Liver (tissue), 8 donors: ENCODE measurements at regions not wholly inside any gene's neighbourhood (a gene's known extent, or its start where the extent isn't known, plus 50 kb on each side); places are given as distances from the start of the nearest gene placed in this dataset.

Source experiments
- DNase-seq: peaks from one replicate; pipeline ENCODE4 v3.0.0-alpha.2; 2017; ENCODE audit warnings: low spot score
- H3K27ac ChIP-seq, 2 donors: one replicate each; pipeline ENCODE4 v1.7.0; 2013; ENCODE audit warnings: inconsistent platforms in 2 of 2, low read length in 2 of 2, control low read depth in 1 of 2, low read depth in 1 of 2, mild to moderate bottlenecking in 1 of 2
- H3K27me3 ChIP-seq, 4 donors: one replicate each; pipeline versions ENCODE4 v1.6.1 to v1.7.0; 2013; ENCODE audit warnings: low read length in 3 of 4, inconsistent platforms in 1 of 4, mild to moderate bottlenecking in 1 of 4, moderate library complexity in 1 of 4; ENCODE audit not compliant: control insufficient read depth in 4 of 4, insufficient read depth in 4 of 4
- H3K36me3 ChIP-seq, 4 donors: one replicate each; pipeline versions ENCODE4 v1.6.1 to v1.7.0; 2013; ENCODE audit warnings: low read length in 3 of 4, mild to moderate bottlenecking in 3 of 4, low read depth in 1 of 4, moderate library complexity in 1 of 4; ENCODE audit not compliant: control insufficient read depth in 4 of 4, insufficient read depth in 3 of 4
- H3K4me1 ChIP-seq, 4 donors: one replicate each; pipeline versions ENCODE4 v1.6.1 to v1.7.0; 2013; ENCODE audit warnings: low read length in 3 of 4, mild to moderate bottlenecking in 3 of 4, moderate library complexity in 1 of 4; ENCODE audit not compliant: control insufficient read depth in 4 of 4, insufficient read depth in 4 of 4
- H3K4me3 ChIP-seq, 3 donors: one replicate each; pipeline versions ENCODE4 v1.6.1 to v1.7.0; 2013; ENCODE audit warnings: low read length in 3 of 3, control low read depth in 1 of 3, low read depth in 1 of 3, mild to moderate bottlenecking in 1 of 3
- H3K9ac ChIP-seq, 2 donors: one replicate each; pipeline ENCODE4 v1.7.0; 2013; ENCODE audit warnings: low read length in 2 of 2, mild to moderate bottlenecking in 2 of 2, moderate library complexity in 2 of 2, control low read depth in 1 of 2, low read depth in 1 of 2
- H3K9me3 ChIP-seq, 4 donors: one replicate each; pipeline versions ENCODE4 v1.6.1 to v1.7.0; 2013; ENCODE audit warnings: low read length in 3 of 4; ENCODE audit not compliant: control insufficient read depth in 4 of 4
- ATF3 ChIP-seq: IDR thresholded peaks from 2 replicates; pipeline ENCODE4 v1.6.1; 2016; ENCODE audit warnings: antibody characterized with exemption
- CTCF ChIP-seq: fragments of 150-350 bp; IDR thresholded peaks from 2 replicates; pipeline ENCODE4 v1.5.1; 2017; ENCODE audit warnings: improper control_type of control experiment, low read depth, low read length; ENCODE audit not compliant: missing input control
- EGR1 ChIP-seq, 2 donors: IDR thresholded peaks; 2 replicates each; pipeline ENCODE4 v1.6.1; 2016 to 2018; ENCODE audit warnings: antibody characterized with exemption in 2 of 2, low read depth in 2 of 2
- FOXA1 ChIP-seq: IDR thresholded peaks from 2 replicates; pipeline ENCODE4 v1.6.1; 2016; ENCODE audit warnings: antibody characterized with exemption
- FOXA2 ChIP-seq: IDR thresholded peaks from 2 replicates; pipeline ENCODE4 v1.6.1; 2016; ENCODE audit warnings: antibody characterized with exemption
- GABPA ChIP-seq, 2 donors: IDR thresholded peaks in 1 of 2; conservative IDR thresholded peaks in 1 of 2; 2 replicates each; pipeline ENCODE4 v1.6.1; 2016; ENCODE audit warnings: antibody characterized with exemption in 2 of 2, mild to moderate bottlenecking in 1 of 2, moderate library complexity in 1 of 2
- HNF4A ChIP-seq, 2 donors: conservative IDR thresholded peaks; 2 replicates each; pipeline ENCODE4 v1.6.1; 2016; ENCODE audit warnings: antibody characterized with exemption in 2 of 2, mild to moderate bottlenecking in 2 of 2
- HNF4G ChIP-seq: IDR thresholded peaks from 2 replicates; pipeline ENCODE4 v1.6.1; 2016; ENCODE audit warnings: antibody characterized with exemption
- JUND ChIP-seq, 2 donors: IDR thresholded peaks; 2 replicates each; pipeline ENCODE4 v1.6.1; 2016; ENCODE audit warnings: antibody characterized with exemption in 2 of 2
- MAX ChIP-seq: IDR thresholded peaks from 2 replicates; pipeline ENCODE4 v1.6.1; 2016; ENCODE audit warnings: antibody characterized with exemption
- NR2F2 ChIP-seq: IDR thresholded peaks from 2 replicates; pipeline ENCODE4 v1.6.1; 2016; ENCODE audit warnings: antibody characterized with exemption
- RAD21 ChIP-seq, 2 donors: IDR thresholded peaks; 2 replicates each; pipeline ENCODE4 v1.6.1; 2016; ENCODE audit warnings: antibody characterized with exemption in 2 of 2, mild to moderate bottlenecking in 2 of 2
- REST ChIP-seq: IDR thresholded peaks from 2 replicates; pipeline ENCODE4 v1.6.1; 2016; ENCODE audit warnings: antibody characterized with exemption, mild to moderate bottlenecking
- RXRA ChIP-seq, 2 donors: IDR thresholded peaks; 2 replicates each; pipeline ENCODE4 v1.6.1; 2017 to 2018; ENCODE audit warnings: antibody characterized with exemption in 2 of 2, mild to moderate bottlenecking in 1 of 2
- SP1 ChIP-seq: IDR thresholded peaks from 2 replicates; pipeline ENCODE4 v1.6.1; 2018; ENCODE audit warnings: antibody characterized with exemption, mild to moderate bottlenecking
- TAF1 ChIP-seq: conservative IDR thresholded peaks from 2 replicates; pipeline ENCODE4 v1.6.1; 2016; ENCODE audit warnings: antibody characterized with exemption, mild to moderate bottlenecking
- YY1 ChIP-seq: IDR thresholded peaks from 2 replicates; pipeline ENCODE4 v1.6.1; 2016; ENCODE audit warnings: antibody characterized with exemption, mild to moderate bottlenecking
- ZBTB33 ChIP-seq: IDR thresholded peaks from 2 replicates; pipeline ENCODE4 v1.6.1; 2016; ENCODE audit warnings: antibody characterized with exemption
- WGBS: extraction: QIAGEN DNeasy Blood & Tissue Kit; methylation state at CpG from one replicate; pipeline ENCODE4 v1.1.7; 2013; 5-methylcytosine and 5-hydroxymethylcytosine counted together
- donor health status: healthy.
- donor health status: healthy.
- donor health status: healthy.
- donor health status: healthy.
- donor health status: healthy.

GRCh38 chr21:15566703-15567102, 163.1 kb upstream of the USP25 start:
- Histone ChIP-seq H3K27ac (no peak overlapping the region), H3K36me3 (no peaks in the 10 kb centered on the region), H3K4me1 (no peaks in the 10 kb centered on the region), H3K4me3 (no peak overlapping the region), H3K27me3 (peaks cover 0 to 4% (median 0%) of the 10 kb centered on the region in 4 donors), H3K9me3 (peaks cover 0 to 7% (median 0%) of the 10 kb centered on the region in 4 donors), H3K9ac (no peak overlapping the region)
- 86% methylated on average over 1 of the region's 1 CpG for WGBS
- TF ChIP-seq EGR1 (IDR thresholded peaks at IDR 0.05; ENCODE audit: low read depth in 2 of 2) (no peak), SP1 (no peak), NR2F2 (no peak), RAD21 (IDR thresholded peaks at IDR 0.05) (no peak), HNF4G (no peak), REST (no peak), MAX (no peak), RXRA (IDR thresholded peaks at IDR 0.05) (no peak), GABPA (IDR thresholded peaks at IDR 0.05 in 1 of 2, conservative IDR thresholded peaks at IDR 0.05 in 1 of 2) (no peak), HNF4A (conservative IDR thresholded peaks at IDR 0.05) (no peak), YY1 (no peak), FOXA1 (no peak), ATF3 (no peak), FOXA2 (no peak), ZBTB33 (no peak), CTCF (no peak), JUND (IDR thresholded peaks at IDR 0.05) (no peak), TAF1 (no peak)
- DNase-seq: no peak
